ENCODE measurements at regions not wholly inside any gene's neighbourhood (a gene's known extent, or its start where the extent isn't known, plus 50 kb on each side); places are given as distances from the start of the nearest gene placed in this dataset.

GRCh38 chr9:38227656-38228055, 158.6 kb upstream of the SHB start:
- TF ChIP-seq YY1 (IDR thresholded peaks at IDR 0.05; ENCODE audit: insufficient read depth, insufficient read length) (no peak), ZNF274 (IDR thresholded peaks at IDR 0.05; ENCODE audit: low read depth, low read length) (no peak)
